SK-N-DZ (cell line): ENCODE measurements at regions not wholly inside any gene's neighbourhood (a gene's known extent, or its start where the extent isn't known, plus 50 kb on each side); places are given as distances from the start of the nearest gene placed in this dataset.
"Not testable (repeated sequence)": the region's sequence is repeated elsewhere in the genome, so short reads cannot be mapped to it uniquely, and the experiment has no call there.

Source experiments
- DNase-seq: peaks from one replicate; pipeline ENCODE4 v3.0.0-alpha.2; 2015; ENCODE audit warnings: low spot score

DNA sequence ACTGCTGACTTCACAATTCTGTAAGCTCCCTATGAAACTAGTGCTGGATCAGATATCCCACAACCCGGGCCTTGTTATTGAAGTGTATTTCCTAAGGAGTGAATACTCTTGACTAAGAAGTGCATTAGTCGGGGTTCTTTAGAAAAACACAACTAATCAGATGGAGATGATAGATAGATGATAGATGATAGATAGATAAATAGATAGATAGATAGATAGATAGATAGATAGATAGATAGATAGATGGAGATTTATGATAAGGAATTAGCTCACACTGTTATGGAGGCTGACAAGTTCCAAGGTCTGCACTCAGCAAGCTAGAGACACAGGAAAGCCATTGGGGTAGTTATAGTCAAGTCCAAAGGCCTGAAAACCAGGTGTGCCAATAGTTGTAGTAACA, 214.6 kb upstream of the COX7C start:
- DNase-seq = no peak

DNA sequence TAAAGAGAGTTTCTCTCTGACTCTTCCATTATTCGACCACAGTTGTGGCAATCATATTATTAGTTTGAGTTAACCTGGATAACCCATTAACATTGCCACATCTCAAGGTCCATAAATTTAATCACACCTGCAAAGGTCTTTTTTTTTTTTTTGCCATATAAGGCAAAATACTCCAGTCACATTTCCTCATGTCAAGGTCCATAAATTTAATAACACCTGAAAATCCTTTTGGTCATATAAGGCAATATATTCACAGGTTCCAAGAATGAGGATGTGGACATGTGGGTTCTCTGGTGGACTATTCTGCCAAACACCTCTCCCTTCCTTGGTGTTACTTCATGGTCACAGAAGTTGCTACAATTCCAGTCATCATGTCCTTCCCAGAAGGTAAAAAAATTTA, 213.5 kb upstream of the COX7C start:
- DNase-seq = no peak

DNA sequence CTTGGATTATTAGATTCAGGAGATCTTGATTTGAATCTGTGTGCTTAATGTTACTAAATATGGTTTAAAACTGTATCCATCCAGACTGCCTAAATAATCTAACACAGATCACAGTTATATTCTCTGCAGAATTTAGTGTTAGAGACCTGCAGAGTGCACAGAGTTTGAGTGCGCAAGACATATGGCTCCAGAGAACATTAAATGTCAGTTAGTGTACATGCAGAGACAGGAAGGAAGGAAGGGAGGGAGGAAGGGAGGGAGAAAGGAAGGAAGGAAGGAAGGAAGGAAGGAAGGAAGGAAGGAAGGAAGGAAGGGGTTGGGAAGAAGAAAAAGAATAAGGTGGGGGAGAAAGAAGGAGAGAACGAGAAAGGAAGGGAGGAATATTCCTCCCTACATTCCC, 210.0 kb upstream of the COX7C start:
- no peak for DNase-seq

DNA sequence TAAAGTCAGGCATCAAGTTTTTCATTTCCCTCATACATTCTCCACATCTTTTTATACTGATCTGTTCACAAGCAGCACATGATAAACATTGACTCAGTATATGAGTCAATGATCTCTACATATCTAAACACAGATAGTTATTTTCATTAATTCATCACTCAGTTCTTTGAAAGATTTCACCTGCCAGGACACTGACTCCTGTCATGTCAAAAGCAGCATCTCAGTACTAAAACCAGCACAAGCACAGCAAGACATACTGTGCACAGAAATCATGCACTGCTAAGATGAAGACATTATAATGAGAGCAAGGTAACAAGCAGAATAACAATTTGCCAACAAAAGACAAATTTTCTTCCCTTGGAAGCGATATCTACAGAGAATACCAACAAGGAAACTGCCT, 206.1 kb upstream of the COX7C start:
- DNase-seq = no peak

DNA sequence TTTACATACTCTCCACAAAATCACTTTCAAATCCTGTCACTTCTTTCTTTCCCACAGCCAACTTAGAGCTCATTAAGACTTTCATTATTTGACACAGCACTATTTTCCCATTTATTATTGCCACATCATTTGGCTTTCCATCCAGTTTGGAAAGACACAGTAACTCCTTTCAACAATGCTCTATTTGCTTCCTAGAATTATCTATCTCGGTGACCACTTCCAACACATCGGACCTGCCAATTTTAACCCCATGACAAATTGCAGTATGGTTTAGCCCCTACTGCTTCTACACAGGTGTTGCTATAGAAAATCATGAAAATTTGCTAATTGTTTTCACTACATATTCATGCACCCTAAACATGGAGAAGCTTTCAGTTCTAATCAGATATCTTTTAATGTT, 190.6 kb upstream of the COX7C start:
- no peak for DNase-seq

DNA sequence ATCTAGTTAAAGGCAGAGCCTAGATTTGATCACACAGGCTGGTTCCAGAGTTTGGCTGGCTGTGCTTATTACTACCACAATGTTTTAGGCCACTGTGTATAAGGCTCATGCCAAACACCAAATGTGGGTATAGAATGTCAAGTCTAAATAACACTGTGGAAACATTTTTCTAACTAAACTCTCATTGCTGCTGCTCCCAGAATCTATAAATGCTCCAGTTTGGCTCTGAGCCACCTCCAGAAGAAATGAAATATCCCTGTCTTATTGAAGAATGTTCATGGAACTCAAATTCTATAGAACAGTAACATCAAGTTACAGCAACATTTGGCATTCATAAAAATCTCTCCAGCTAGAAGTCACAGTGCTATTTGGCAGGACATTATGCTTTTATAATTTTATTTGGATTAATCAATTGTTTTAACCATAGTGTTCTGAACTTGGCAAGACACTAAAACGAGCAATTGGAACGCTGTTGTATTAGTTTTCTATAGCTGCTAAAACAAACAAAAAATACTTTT, 178.1 kb upstream of the COX7C start:
- no peak for DNase-seq

DNA sequence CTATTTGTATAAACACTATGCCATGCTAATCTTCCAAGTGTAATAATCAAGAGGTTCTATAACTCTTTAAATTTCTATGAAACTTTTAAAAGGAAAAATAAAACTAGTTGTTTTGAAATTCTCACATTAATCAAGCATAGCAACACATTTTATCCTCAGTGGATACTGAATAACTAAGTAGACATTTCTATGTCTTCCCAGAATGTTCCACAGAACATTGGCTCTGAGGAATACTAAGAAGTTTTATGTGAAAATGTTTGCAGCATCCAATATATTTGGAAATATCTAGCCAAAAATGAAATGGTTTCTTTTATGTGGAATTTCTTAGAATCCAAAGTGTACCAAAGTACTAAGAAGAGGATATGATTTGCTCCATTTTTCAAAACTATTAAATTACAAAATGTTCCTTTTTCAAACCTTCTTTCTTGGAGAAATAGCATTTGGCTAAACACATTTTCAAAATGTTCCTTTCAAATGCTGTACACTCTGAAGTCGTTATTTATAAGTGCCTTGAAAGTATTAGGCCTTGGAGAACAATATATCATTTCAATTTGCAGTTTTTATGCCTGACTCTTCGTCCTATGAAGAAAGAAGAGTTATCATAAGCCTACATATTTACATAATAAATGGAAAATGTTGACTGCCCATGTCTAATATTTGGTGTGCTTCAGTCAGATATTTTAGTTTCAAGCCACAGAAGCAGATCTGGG, 175.6 kb upstream of the COX7C start:
- no peak for DNase-seq

DNA sequence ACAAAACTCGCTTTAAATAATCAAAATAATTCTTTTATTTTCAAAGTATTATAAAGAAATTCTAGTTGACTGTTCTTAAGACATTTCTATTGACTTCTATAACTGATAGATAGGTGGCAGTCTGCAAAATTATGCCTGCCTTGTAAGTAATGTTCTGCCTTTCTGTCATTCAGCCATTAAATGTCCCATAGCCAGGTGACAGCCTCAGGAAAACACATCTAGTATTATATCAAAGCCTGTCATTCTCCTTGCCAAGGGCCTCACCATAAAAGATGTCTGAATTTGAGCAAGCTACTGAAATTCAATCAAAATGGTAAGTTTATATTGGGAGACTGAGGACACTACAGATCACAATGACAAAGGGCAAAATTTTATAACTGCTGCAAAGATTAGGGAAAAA, 170.4 kb upstream of the COX7C start:
- no peak for DNase-seq

DNA sequence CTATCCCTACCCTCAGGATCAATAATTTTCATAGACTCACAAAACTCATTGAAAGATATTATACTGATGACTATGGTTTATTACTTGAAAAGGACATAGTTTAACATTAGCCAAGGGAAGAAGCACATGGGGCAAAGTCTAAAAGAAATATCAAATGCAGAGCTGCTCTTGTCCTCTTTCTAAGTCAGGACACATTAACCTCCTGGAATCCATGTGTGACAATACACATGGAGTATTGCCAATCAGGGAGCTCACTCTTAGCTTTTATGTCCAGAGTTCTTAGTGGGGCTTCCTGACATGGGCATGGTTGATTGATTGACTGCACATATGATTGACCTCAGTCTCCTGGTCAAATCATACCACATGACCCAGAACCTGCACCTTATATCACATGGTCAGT, 165.5 kb upstream of the COX7C start:
- no peak for DNase-seq

DNA sequence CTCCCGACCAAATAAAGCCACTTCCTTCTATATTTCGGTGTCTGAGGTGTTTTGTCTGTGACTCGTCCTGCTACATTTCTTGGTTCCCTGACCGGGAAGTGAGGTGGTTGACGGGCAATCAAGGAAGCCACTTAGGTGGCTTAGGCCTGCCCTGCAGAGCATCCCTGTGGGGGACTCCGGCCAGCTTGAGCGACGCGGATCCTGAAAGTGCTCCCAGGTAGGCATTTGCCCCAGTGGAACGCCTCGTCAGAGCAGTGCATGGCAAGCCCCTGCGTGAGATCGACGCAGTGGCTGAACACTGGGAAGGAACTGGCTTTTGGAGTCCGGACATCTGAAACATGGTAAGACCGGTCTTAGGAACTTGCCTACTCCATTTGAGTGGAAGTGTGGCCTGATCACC, 157.2 kb upstream of the COX7C start:
- no peak for DNase-seq

DNA sequence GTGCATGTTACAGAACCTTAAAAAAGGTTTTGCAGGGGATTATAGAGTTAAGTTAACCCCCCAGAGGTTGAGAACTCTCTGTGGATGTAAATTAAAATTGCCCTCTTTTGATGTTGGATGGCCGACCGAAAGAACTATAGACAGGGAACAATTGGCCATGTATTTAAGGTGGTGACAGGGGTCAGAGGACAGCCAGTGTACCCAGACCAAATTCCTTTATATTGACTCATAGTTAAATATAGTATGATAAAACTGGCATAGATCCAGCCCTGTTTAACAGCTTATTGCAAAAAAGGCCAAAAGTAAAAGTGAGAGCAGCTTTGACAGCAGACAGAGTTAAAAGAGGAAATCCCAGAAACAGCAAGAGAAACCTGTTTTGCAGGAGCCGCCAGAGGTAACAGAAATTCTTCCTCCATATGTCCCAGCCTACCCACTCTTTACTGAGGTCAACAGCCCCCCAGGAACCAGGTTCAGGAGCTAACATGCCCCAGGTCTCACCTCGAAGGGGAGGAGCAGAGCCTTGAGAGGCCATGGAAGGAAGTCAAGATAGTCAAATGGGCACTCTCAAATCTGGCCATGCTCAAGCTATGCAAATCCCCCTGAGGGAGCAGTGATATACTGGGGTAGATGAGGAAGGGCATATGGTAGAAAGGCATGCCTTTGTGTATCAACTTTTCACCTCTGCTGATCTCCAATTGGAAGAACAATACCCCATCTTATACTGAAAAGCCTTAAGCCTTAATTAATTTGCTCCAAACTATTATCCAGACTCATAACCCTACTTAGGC, 156.4 kb upstream of the COX7C start:
- DNase-seq = no peak

DNA sequence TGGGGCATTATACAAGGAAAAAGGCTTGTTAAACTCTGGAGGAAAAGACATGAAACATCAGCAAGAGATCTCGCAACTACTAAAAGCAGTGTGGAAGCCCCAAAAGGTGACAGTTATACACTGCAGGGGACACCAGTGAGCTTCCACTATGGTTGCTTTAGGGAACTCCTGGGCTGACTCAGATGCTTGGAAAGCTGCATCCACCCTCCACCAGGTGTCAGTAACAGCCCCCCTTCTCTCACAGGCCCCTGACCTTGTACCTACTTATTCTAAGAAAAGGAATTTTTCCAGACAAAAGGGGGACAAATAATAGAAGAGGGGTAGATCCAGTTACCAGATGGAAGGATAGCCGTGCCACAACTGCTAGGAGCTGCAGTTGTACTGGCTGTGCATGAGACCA, 154.4 kb upstream of the COX7C start:
- DNase-seq = no peak

DNA sequence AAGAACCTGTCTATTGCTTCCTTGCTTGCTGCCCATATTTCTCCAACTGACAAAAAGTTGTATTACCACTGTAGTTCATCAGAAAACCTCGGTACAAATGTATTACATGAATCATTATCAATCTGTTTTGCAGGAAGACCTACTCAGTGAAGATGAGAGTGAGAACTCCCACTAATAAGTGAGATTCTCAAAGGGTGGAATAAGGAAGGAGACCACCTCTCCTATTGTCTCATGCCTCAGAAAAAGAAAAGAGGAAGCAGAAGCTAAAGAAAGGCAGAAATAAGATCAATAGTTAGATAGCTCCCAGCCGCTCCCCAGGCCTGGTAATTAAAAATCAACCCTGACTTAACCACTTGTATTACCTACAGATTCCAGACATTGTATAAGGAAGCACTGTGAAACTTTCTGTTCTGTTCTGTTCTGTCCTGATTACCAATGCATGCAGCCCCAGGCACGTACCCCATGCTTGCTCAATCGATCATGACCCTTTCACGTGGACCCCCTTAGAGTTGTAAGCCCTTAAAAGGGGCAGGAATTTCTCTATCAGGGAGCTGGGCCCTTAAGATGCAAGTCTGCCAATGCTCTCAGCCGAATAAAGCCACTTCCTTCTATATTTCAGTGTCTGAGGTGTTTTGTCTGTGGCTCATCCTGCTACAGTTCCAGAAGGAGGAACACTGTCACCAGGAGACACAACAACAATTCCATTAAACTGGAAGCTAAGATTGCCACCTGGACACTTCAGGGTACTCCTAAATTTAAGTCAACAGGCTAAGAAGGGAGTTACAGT, 152.5 kb upstream of the COX7C start:
- DNase-seq = no peak

DNA sequence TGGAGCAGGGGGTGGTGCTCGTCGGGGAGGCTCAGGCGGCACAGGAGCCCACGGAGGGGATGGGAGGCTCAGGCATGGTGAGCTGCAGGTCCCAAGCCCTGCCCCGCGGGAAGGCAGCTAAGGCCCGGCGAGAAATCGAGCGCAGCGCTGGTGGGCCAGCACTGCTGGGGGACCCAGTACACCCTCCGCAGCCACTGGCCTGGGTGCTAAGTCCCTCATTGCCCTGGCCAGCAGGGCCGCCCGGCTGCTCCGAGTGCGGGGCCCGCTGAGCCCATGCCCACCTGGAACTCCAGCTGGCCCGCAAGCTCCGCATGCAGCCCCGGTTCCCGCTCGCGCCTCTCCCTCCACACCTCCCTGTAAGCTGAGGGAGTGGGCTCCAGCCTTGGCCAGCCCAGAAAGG, 151.0 kb upstream of the COX7C start:
- not testable (repeated sequence) for DNase-seq

DNA sequence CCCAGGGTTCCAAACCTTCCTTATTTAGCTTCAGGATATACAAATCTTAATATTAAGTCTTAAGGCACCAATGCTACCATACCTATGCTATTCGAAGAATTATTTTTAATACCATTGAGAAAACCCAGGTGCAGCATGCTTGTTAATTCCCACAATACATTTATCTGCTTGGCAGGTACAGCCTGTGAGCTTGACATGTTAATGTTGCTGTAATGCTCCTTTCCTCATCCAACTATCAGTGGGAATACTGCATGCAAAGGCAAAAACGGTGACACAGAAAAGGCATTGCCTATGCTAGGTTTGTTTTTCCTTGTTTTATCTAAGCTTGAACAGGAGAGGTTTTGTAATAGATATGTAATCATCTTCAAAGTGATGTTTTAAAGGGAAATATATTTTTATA, 135.7 kb upstream of the COX7C start:
- DNase-seq = no peak

DNA sequence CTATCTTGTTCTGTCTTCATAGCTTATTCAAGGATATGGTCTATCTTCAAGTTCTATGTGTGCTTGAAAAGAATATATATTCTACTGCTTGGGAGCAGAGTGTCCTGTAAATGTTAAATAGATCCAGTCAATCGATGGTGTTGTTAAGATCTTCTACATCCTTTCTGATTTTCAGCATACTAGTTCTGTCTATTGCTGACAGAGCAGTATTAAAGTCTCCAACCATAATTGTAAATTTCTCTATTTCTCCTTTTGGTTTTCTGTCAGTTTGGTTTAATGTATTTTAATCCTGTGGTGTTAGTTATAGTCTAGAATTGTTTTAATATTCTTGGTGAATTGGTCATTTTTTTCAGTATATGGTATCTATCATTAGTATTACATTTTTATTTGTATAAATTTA, 124.0 kb upstream of the COX7C start:
- DNase-seq = no peak

DNA sequence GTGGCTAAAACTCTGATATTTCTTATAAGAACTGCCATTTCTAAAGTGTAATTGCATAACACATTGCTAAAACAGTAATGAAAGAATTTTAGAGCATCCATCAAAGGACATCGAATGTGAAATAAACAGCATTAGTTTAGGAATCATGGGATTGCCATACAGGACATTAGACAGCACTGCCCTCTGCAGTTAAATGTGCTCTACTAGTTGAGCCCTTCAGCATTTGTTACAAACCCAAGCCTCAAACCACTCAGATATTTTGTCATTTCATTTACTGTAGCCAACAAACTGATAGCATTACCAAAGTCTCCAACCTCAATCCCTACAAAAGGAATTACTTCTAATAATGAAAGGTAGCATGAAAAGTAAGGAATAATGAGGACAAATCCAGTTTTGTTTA, 116.8 kb upstream of the COX7C start:
- DNase-seq = no peak

DNA sequence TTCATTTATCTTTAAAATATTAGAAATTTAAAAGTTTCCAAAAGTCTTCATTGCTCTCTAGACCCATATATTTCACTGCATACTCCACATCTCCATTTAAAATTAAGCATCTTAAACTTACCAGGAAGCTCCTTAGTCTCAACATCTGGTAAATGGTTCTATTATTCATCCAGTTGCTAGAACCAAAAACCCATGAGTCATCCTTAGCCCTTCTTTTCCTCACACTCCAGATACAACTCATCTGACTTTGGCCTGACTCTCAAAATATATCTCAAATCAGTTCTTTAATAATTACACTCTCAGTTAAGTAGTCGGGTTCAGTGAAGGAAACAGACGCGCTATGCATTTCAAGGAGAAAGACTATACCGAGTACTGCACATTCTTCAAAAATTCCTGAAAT, 110.2 kb upstream of the COX7C start:
- no peak for DNase-seq

DNA sequence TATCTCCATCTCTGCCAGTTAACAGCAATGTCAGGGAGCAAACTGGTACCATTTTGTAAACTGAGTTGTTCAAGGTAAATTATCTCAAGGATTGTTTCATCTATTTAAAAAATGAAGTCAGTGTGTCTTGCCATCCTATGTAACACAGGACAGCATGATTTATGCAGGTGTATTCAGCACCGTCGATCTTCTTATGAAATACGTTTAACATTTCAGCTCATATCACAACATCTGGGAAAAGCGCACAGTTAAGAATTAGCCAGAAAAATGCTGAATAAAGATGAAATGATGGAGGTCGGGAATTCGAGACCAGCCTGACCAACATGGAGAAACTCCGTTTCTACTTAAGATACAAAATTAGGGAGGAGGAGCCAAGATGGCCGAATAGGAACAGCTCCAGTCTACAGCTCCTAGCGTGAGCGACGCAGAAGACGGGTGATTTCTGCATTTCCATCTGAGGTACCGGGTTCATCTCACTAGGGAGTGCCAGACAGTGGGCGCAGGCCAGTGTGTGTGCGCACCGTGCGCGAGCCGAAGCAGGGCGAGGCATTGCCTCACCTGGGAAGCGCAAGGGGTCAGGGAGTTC, 107.3 kb upstream of the COX7C start:
- not testable (repeated sequence) for DNase-seq

DNA sequence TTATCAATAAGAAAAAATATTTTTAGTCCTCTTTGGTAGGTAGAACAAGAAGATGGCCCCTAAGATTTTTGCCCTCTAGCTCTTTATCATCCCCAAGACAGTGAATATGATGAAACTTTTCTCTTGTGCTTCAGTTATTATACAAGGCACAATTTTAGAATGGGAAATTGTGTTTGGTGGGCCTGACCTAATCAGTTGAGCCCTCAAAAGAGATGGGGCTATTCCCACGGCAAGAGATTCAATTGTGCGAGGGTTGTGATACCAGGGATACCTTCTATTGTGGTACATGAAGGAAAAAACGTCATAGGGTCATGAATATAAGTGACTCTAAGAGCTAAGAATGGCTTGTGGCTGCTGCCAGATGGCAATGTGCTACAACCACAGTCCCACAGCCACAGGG, 94.0 kb upstream of the COX7C start:
- DNase-seq = no peak

DNA sequence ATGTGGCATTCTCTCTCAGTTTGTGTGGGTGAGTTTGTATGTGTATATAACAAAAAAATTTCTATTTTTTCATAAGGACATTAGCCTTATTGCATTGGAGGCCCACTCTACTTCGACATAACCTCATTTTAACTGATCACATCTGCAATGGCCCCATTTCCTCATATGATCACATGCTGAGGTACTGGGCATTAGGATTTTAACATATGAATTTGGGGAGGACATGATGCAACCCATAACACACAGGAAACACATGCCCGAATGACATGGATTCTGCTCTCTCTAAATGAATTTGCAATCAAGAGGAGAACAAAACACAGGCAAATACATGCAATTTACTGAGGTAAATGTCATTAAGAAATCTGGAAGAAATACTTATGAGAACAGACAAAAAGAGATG, 92.1 kb upstream of the COX7C start:
- DNase-seq = no peak

DNA sequence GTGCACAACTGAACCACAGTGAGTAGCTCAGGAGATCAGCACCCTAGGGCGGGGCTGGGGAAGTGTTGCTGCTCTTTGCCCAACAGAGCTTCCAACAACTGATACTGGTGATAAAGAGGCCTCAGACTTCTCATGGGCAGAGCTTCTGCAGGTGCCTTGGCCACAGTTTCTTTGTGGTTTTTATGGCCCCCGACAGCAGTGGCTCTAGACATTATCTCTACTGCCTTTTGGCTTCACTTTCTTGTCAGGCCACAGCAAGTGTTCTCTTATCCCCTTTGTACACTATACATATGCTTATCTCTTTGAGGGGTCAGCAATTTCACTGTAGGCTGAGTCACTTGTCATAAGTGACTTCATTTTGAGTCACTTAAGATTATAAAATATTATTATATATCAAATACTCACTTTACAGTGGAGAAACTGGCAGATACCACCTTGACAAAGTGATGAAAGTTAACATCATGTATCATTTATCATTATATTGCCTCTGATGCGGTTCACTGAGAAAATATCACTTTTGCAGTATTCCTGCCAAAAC, 90.9 kb upstream of the COX7C start:
- no peak for DNase-seq
